Panc1 (cell line): ENCODE measurements at regions not wholly inside any gene's neighbourhood (a gene's known extent, or its start where the extent isn't known, plus 50 kb on each side); places are given as distances from the start of the nearest gene placed in this dataset.

Experiments
- POLR2AphosphoS5 ChIP-seq: IDR thresholded peaks from 2 replicates; pipeline ENCODE4 v1.6.1; 2012; ENCODE audit warnings: mild to moderate bottlenecking, low read depth, low read length, moderate library complexity
- SIN3A ChIP-seq: IDR thresholded peaks from 2 replicates; pipeline ENCODE4 v1.6.1; 2012; ENCODE audit warnings: low read depth, mild to moderate bottlenecking, low read length, moderate library complexity, borderline replicate concordance; ENCODE audit not compliant: insufficient read depth
- TCF7L2 ChIP-seq: IDR thresholded peaks from 2 replicates; pipeline ENCODE4 v1.6.1; 2011; ENCODE audit warnings: mild to moderate bottlenecking, low read depth, low read length, inconsistent platforms
- TF ChIP-seq, protein P1 (sequence below): fragments of 450-650 bp; IDR thresholded peaks from 2 replicates; pipeline ENCODE4 v1.5.1; 2017; ENCODE audit warnings: mild to moderate bottlenecking
- TF ChIP-seq, protein P2 (sequence below), 2 experiments: IDR thresholded peaks; 2 replicates each; pipeline ENCODE4 v1.6.1; 2011 to 2012; ENCODE audit warnings: low read depth in 2 of 2, control low read depth in 1 of 2, low read length in 1 of 2, mild to moderate bottlenecking in 1 of 2, moderate library complexity in 1 of 2; ENCODE audit not compliant: insufficient read depth in 1 of 2

DNA sequence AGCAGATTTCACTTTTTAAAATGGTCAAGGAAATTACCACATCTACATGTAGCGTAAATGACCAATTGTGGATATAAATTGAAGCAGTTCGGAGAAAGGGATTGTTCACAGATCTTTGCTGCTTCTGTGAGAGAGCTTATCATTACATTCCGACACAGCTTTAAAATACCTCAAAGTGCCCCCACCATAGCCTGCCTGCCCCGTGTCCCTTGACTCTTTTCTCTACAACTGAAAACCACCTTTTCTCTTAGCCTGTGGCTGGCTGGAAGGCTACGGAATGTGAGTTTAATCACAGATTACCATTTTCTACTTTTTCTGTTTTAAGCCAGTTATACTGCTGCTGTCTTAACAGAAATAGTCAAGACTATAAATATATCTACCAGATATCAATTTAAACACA, 347.2 kb upstream of the MAP3K7 start:
- TF ChIP-seq TCF7L2 (no peak), POLR2AphosphoS5 (no peak), SIN3A (no peak)
- TF ChIP-seq, protein P1, sequence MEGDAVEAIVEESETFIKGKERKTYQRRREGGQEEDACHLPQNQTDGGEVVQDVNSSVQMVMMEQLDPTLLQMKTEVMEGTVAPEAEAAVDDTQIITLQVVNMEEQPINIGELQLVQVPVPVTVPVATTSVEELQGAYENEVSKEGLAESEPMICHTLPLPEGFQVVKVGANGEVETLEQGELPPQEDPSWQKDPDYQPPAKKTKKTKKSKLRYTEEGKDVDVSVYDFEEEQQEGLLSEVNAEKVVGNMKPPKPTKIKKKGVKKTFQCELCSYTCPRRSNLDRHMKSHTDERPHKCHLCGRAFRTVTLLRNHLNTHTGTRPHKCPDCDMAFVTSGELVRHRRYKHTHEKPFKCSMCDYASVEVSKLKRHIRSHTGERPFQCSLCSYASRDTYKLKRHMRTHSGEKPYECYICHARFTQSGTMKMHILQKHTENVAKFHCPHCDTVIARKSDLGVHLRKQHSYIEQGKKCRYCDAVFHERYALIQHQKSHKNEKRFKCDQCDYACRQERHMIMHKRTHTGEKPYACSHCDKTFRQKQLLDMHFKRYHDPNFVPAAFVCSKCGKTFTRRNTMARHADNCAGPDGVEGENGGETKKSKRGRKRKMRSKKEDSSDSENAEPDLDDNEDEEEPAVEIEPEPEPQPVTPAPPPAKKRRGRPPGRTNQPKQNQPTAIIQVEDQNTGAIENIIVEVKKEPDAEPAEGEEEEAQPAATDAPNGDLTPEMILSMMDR, result no peak
- TF ChIP-seq, protein P2, sequence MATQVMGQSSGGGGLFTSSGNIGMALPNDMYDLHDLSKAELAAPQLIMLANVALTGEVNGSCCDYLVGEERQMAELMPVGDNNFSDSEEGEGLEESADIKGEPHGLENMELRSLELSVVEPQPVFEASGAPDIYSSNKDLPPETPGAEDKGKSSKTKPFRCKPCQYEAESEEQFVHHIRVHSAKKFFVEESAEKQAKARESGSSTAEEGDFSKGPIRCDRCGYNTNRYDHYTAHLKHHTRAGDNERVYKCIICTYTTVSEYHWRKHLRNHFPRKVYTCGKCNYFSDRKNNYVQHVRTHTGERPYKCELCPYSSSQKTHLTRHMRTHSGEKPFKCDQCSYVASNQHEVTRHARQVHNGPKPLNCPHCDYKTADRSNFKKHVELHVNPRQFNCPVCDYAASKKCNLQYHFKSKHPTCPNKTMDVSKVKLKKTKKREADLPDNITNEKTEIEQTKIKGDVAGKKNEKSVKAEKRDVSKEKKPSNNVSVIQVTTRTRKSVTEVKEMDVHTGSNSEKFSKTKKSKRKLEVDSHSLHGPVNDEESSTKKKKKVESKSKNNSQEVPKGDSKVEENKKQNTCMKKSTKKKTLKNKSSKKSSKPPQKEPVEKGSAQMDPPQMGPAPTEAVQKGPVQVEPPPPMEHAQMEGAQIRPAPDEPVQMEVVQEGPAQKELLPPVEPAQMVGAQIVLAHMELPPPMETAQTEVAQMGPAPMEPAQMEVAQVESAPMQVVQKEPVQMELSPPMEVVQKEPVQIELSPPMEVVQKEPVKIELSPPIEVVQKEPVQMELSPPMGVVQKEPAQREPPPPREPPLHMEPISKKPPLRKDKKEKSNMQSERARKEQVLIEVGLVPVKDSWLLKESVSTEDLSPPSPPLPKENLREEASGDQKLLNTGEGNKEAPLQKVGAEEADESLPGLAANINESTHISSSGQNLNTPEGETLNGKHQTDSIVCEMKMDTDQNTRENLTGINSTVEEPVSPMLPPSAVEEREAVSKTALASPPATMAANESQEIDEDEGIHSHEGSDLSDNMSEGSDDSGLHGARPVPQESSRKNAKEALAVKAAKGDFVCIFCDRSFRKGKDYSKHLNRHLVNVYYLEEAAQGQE (IDR thresholded peaks at IDR 0.05; ENCODE audit: insufficient read depth in 1 of 2, low read depth in 2 of 2, low read length in 1 of 2), result no peak
